ENCODE measurements at regions not wholly inside any gene's neighbourhood (a gene's known extent, or its start where the extent isn't known, plus 50 kb on each side); places are given as distances from the start of the nearest gene placed in this dataset.

DNA sequence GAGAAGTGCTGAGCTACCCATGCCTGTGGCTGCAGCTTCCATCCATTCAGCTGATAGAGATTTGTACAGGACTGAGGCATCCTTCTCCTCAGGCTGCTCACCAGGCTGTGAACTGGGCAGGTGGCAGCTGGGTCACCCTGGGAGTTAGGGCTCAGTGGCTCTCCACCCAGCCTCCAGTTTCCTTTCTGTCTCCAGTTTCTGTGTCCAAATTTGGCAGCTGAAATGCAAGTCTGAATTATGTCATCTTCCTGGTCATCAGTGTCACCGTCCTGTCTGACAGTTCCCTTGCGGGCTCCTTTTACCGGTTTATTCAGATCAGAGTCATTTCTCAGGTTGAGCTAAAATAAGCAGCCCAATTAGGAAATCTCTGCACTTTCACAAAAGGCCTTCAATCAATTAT, 93.3 kb downstream of the EDN1 start (continued):
- no peak for TF ChIP-seq TEAD4 (CRISPR knock-in tag; IDR thresholded peaks at IDR 0.05)

DNA sequence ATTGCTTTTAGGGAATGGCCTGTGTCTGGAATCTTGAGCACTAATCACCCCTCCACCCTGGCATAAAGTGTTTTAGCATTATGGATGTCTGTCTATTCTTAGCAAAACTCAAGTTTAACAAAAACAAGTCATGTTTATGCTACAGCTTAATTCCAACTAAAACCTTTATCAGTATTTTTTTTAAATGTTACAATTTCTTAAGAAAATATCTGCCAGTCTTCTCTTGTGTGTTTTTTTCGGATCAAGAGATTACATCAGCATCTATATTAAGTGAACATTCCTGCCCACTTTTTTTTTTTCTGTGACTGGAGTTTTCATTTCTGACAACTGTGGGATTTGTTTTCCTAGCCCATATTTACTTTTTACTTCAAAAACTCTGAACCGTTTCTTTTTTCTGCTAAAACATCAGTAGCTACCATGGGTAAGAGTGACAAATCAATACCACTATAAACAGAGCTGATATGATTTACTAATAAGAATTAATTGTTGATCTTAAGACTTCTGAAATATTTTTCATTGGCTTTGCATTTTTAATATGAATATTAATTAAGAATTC, 94.3 kb downstream of the EDN1 start:
- POLR2A ChIA-PET = no interaction called here

DNA sequence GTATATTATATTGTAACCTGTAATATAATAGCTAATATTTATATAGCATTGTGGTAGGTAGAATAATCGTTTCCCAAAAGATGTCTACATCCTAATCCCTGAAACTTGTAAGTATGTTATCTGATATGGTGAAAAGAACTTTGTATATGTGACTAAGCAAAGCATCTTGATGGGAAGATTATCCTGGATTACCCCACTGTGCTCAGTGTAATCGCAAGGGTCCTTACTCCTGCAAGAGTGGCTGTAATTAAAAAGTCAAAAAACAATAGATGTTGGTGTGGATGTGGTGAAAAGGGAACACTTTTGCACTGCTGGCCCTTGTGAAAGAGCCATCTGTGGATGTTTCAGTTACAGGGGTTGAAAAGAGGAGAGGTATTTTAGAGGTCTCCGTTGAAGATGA, 95.2 kb downstream of the EDN1 start:
- no peaks in the 10 kb centered on the region for H3K36me3 Mint-ChIP-seq
- H3K4me3 Mint-ChIP-seq = no peak overlapping the region
- ATAC-seq (no peak), DNase-seq (ENCODE audit: low spot score) (no peak)
- ChIA-PET CTCF (no interaction called here), POLR2A (no interaction called here)
- H3K9me3 Mint-ChIP-seq = peaks cover 5% of the 10 kb centered on the region
- H3K27ac Mint-ChIP-seq = no peak overlapping the region
- TF ChIP-seq, protein P1, sequence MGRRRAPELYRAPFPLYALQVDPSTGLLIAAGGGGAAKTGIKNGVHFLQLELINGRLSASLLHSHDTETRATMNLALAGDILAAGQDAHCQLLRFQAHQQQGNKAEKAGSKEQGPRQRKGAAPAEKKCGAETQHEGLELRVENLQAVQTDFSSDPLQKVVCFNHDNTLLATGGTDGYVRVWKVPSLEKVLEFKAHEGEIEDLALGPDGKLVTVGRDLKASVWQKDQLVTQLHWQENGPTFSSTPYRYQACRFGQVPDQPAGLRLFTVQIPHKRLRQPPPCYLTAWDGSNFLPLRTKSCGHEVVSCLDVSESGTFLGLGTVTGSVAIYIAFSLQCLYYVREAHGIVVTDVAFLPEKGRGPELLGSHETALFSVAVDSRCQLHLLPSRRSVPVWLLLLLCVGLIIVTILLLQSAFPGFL (CRISPR knock-in tag; IDR thresholded peaks at IDR 0.05; ENCODE audit: borderline replicate concordance) = no peak
- TF ChIP-seq JAZF1 (CRISPR knock-in tag; IDR thresholded peaks at IDR 0.05) (no peak), EMX1 (CRISPR knock-in tag; IDR thresholded peaks at IDR 0.05) (no peak), SP1 (CRISPR knock-in tag; conservative IDR thresholded peaks at IDR 0.05) (no peak), OVOL2 (CRISPR knock-in tag; IDR thresholded peaks at IDR 0.05; ENCODE audit: borderline replicate concordance) (no peak), ZNF671 (CRISPR knock-in tag; IDR thresholded peaks at IDR 0.05) (no peak), ZNF416 (CRISPR knock-in tag; IDR thresholded peaks at IDR 0.05) (no peak), GRHL2 (CRISPR knock-in tag; IDR thresholded peaks at IDR 0.05; ENCODE audit: insufficient replicate concordance, severe bottlenecking) (no peak), ZNF121 (CRISPR knock-in tag; IDR thresholded peaks at IDR 0.05) (no peak), RORB (CRISPR knock-in tag; IDR thresholded peaks at IDR 0.05) (no peak), ZNF138 (CRISPR knock-in tag; conservative IDR thresholded peaks at IDR 0.05) (no peak), GABPB1 (CRISPR knock-in tag; IDR thresholded peaks at IDR 0.05) (no peak)
- TF ChIP-seq, protein P2, sequence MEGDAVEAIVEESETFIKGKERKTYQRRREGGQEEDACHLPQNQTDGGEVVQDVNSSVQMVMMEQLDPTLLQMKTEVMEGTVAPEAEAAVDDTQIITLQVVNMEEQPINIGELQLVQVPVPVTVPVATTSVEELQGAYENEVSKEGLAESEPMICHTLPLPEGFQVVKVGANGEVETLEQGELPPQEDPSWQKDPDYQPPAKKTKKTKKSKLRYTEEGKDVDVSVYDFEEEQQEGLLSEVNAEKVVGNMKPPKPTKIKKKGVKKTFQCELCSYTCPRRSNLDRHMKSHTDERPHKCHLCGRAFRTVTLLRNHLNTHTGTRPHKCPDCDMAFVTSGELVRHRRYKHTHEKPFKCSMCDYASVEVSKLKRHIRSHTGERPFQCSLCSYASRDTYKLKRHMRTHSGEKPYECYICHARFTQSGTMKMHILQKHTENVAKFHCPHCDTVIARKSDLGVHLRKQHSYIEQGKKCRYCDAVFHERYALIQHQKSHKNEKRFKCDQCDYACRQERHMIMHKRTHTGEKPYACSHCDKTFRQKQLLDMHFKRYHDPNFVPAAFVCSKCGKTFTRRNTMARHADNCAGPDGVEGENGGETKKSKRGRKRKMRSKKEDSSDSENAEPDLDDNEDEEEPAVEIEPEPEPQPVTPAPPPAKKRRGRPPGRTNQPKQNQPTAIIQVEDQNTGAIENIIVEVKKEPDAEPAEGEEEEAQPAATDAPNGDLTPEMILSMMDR (IDR thresholded peaks at IDR 0.05) = no peak
- TF ChIP-seq, protein P3, sequence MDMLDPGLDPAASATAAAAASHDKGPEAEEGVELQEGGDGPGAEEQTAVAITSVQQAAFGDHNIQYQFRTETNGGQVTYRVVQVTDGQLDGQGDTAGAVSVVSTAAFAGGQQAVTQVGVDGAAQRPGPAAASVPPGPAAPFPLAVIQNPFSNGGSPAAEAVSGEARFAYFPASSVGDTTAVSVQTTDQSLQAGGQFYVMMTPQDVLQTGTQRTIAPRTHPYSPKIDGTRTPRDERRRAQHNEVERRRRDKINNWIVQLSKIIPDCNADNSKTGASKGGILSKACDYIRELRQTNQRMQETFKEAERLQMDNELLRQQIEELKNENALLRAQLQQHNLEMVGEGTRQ (CRISPR knock-in tag; IDR thresholded peaks at IDR 0.05) = no peak
- TF ChIP-seq, protein P4, sequence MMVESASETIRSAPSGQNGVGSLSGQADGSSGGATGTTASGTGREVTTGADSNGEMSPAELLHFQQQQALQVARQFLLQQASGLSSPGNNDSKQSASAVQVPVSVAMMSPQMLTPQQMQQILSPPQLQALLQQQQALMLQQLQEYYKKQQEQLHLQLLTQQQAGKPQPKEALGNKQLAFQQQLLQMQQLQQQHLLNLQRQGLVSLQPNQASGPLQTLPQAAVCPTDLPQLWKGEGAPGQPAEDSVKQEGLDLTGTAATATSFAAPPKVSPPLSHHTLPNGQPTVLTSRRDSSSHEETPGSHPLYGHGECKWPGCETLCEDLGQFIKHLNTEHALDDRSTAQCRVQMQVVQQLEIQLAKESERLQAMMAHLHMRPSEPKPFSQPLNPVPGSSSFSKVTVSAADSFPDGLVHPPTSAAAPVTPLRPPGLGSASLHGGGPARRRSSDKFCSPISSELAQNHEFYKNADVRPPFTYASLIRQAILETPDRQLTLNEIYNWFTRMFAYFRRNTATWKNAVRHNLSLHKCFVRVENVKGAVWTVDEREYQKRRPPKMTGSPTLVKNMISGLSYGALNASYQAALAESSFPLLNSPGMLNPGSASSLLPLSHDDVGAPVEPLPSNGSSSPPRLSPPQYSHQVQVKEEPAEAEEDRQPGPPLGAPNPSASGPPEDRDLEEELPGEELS (CRISPR knock-in tag; IDR thresholded peaks at IDR 0.05) = no peak
- H3K27me3 Mint-ChIP-seq (ENCODE audit: low read depth) = no peaks in the 10 kb centered on the region
- H3K4me1 Mint-ChIP-seq = no peaks in the 10 kb centered on the region

More for the DNA sequence above, 94.3 kb downstream of the EDN1 start:
- Mint-ChIP-seq H3K4me1 (no peaks in the 10 kb centered on the region), H3K27ac (no peak overlapping the region), H3K27me3 (ENCODE audit: low read depth) (no peaks in the 10 kb centered on the region), H3K9me3 (peaks cover 13% of the 10 kb centered on the region), H3K4me3 (no peak overlapping the region), H3K36me3 (peaks cover 4% of the 10 kb centered on the region; the same call in 1 of the 2 replicates)
- CTCF ChIA-PET = no interaction called here
- no peak for DNase-seq (ENCODE audit: low spot score)
- TF ChIP-seq, protein P5, sequence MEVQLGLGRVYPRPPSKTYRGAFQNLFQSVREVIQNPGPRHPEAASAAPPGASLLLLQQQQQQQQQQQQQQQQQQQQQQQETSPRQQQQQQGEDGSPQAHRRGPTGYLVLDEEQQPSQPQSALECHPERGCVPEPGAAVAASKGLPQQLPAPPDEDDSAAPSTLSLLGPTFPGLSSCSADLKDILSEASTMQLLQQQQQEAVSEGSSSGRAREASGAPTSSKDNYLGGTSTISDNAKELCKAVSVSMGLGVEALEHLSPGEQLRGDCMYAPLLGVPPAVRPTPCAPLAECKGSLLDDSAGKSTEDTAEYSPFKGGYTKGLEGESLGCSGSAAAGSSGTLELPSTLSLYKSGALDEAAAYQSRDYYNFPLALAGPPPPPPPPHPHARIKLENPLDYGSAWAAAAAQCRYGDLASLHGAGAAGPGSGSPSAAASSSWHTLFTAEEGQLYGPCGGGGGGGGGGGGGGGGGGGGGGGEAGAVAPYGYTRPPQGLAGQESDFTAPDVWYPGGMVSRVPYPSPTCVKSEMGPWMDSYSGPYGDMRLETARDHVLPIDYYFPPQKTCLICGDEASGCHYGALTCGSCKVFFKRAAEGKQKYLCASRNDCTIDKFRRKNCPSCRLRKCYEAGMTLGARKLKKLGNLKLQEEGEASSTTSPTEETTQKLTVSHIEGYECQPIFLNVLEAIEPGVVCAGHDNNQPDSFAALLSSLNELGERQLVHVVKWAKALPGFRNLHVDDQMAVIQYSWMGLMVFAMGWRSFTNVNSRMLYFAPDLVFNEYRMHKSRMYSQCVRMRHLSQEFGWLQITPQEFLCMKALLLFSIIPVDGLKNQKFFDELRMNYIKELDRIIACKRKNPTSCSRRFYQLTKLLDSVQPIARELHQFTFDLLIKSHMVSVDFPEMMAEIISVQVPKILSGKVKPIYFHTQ (CRISPR knock-in tag; IDR thresholded peaks at IDR 0.05) = no peak
- no peak for TF ChIP-seq ZNF138 (CRISPR knock-in tag; conservative IDR thresholded peaks at IDR 0.05)
- TF ChIP-seq, protein P6, sequence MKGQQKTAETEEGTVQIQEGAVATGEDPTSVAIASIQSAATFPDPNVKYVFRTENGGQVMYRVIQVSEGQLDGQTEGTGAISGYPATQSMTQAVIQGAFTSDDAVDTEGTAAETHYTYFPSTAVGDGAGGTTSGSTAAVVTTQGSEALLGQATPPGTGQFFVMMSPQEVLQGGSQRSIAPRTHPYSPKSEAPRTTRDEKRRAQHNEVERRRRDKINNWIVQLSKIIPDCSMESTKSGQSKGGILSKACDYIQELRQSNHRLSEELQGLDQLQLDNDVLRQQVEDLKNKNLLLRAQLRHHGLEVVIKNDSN (CRISPR knock-in tag; IDR thresholded peaks at IDR 0.05) = no peak
- ATAC-seq = no peak
